Cardiac septum (tissue), 1 donor: ENCODE measurements at regions not wholly inside any gene's neighbourhood (a gene's known extent, or its start where the extent isn't known, plus 50 kb on each side); places are given as distances from the start of the nearest gene placed in this dataset.

ENCODE experiments used
- DNase-seq: peaks from one replicate; pipeline ENCODE4 v3.0.0-alpha.2; 2020; ENCODE audit warnings: low spot score
- intact Hi-C: fragments of 100-400 bp; cut with DNase I; formaldehyde crosslinking; loops from one replicate; pipeline ENCODE4 v1.14.0; 2022
- donor health status: DM: no; HTN: no; CAD: no.

DNA sequence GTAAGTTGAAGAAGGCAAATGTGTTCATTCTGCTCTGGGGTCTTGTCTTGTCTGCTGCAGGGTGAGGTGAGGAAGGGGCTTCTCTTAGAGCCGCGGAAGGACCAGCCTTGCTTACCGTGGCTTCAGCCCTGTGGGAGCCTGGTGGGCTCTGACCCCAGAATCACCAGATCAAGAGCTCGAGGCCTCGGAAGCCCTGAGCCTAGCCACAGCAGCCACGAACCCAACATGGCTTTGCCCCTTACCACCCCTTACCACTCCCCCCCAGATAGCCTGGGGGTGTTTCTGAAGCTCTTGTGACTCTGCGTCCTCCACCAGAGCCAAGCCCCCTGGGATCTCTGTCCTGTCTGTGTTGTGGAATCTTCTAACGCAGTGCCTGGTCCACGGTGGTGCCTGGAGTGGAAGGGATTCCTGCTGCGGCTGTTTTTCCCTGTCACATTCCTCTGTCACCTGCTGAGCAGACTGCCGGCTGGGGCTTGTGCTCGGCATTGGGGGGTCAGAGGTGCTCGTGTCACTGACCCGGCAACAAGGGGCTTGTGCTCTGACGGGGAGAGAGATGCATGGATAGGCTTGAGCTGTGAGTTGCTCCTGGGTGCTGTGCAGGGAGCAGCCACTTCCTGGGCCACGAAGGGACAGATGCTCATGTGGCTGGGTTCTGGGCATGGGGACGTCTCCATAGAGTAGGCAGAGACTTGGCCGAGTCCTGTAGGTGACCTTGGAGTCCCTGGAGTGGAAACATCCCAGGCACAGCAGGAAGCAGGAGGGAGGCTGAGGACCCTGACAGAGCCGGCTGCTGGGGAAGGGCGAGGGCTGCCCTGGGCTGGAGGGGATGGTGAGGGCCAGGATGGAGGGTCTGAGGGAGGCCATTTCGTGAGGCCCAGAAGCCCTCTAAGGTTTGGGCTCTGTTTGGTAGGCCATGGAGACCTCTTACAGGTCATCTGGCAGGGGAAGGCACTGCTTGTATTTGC lies 316.0 kb downstream of the QKI start:
- intact Hi-C loops = no loop called here
- DNase-seq = no peak

DNA sequence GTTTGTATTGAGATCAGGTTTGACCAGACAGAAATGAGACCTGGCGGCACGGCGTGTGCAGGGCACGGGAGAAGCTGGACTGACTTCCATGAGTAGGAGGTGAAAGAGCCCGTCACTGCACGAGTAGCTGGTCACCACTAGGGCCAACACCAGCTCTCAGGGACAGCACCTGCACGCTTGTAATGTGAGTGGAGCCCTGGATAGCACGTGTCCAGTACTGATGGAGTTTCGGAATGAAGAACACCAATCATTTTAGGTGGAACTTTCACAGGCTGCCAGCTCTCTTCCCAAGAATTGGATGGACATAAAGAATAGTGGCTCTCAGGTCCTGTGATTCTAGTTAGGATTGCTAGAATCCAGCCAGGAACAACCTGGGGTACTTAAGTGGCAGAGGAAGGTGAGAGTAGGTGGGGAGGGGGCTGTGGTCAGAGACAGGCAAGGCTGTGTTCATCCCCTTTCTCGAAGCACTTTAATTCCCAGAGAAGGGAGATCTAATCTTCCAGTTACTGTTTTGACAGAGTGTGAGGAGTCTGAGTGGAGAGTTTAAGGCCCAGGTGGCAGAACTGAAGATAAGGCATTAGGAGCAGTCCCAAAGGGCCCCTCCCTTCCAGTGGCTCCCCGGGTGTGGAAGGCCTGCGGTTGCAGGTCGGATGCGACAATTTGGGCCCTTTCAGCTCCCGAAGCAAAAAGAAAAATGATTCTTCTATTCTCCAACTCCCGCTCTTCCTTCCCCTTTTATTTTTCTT lies 314.8 kb downstream of the QKI start:
- DNase-seq = no peak
- intact Hi-C loops = no loop called here

GRCh38 chr6:163728442-163729126 lies 314.1 kb downstream of the QKI start:
- DNase-seq = no peak
- intact Hi-C loops = no loop called here

DNA sequence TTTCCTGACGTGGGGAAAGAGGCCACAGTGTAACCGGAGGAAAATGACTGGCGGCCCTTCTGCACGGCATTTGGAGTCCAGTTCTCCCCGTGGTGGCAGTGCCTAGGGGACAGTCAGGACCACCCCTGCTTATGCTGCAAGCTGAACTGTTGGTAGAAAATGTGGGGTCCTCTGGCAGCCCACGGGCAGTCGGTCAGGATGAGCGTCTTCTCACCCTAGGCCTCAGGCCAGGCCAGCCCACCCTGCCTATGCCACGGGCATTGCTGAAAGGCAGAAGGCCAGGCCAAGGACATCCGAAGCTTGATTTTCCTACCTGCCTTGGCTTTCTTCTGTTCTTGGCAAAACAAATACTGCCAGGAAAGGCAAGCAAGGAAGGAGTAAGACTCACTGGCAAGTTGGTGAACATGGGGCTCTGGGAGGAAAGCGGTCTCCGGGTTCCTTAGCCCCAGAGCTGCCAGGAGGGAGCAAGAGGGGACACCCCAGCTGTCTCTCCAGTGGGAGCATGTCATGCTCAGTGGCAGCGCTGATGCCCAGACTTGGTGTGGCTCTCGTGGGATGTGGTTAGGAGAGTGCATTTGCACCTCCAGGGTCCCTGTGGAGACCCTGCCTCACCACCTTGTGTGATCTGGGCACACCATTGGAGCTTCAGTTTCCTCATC lies 311.6 kb downstream of the QKI start:
- intact Hi-C loops = no loop called here
- no peak for DNase-seq

- intact Hi-C loops = no loop called here
- DNase-seq = no peak
Measured at GRCh38 chr6:163725008-163725941, 310.8 kb downstream of the QKI start.

GRCh38 chr6:163724196-163724595 lies 309.7 kb downstream of the QKI start:
- intact Hi-C loops = no loop called here
- DNase-seq = no peak

GRCh38 chr6:163723759-163724158 lies 309.2 kb downstream of the QKI start:
- intact Hi-C loops = no loop called here
- no peak for DNase-seq

DNA sequence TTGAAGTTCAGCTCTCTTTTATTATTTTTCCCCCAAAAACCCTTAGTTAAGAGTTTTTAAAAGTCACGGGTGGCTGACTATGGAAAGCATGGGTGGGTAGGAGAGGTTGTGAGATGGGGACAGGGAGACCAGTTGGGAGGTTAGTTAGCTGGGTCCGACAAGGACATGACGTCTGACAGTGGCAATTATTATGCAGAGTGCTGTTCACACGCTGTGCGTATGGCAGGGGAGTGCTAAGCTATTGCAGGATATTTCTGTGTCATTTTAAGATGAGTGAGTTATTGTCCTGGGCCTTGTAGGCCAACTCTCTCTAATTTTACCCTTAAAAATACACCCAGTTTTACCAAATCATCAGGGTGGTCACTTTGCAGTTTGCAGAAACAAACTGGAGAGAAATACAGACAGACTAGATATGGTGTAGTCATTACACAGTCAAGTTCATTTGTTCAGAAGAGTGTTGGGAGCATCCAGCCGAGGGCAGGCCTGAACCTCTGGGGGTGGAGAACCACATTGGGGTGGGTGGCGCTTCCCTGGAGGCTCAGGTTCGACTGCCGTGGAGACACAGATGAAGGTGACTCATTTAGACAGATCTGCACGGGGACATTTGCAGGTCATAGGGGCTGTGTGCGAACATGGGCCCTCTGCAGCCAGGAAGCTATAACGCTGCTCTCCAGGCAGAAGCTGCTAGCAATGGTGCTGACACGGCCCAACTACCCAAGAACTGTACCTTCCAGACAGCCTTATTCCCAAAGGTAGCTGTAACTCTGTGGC lies 307.6 kb downstream of the QKI start:
- intact Hi-C loops = no loop called here

DNA sequence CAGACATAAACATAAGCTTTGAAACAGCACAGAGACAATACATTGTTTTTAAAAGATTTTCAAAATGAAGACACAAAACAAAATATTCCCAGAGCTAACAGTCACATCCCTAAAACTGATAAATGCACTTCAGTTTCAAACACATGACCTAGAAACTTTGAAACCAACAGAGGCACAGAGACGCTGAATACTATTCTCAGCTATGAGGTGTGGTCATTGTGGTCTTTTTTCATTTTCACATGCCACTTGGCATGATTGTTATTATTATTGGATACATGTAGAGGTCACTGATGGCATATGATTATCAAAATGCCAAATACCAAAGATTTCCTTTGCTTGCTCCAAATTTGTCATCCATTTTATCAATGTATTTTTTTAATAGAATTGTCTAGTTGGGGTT lies 306.9 kb downstream of the QKI start:
- intact Hi-C loops = no loop called here

More for the DNA sequence above, 307.6 kb downstream of the QKI start:
- no peak for DNase-seq

DNA sequence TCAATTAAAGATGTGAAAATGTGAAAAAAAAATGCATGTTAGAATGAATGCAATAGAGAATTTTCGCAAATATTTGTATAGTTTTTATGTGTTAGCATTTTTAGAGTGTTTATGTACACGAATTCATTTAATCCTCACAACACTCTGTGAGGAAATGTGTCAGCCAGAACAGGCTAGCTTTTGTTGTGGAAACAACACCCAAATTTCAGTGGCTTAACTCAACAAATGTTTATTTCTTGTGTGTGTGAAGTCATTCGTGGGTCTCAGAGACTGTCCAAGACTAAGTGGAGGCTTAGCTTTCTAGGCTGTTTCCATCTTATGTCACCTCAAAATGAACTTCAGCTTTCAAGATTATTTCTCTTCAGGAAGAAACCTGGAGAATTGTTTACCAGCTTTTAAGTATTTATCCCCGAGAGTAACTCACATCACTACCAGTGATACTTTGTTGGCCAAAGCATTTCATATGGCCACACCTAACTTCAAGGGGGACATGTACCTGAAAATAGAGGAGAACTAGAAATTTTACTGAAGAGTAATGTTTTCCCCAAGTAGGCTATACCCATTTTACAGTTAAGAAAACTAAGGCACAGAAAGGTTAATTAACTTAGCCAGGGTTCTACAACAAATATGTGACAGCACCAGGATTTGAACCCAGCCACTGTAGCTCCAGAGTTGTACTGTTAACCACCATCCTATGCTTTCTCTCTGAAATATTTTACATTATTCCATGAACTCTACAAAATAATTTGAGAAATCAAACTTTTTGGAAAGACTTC lies 306.1 kb downstream of the QKI start:
- intact Hi-C loops = no loop called here
- no peak for DNase-seq

More for the DNA sequence above, 306.9 kb downstream of the QKI start:
- no peak for DNase-seq

- intact Hi-C loops = no loop called here
Measured at GRCh38 chr6:163720005-163720404, 305.5 kb downstream of the QKI start.

GRCh38 chr6:163719028-163719742 lies 304.7 kb downstream of the QKI start:
- intact Hi-C loops = no loop called here
- DNase-seq = no peak

More at GRCh38 chr6:163720005-163720404, 305.5 kb downstream of the QKI start:
- no peak for DNase-seq

- no peak for DNase-seq
- intact Hi-C loops = no loop called here
Measured at GRCh38 chr6:163718537-163718936, 304.0 kb downstream of the QKI start.

GRCh38 chr6:163717106-163717764 lies 302.7 kb downstream of the QKI start:
- intact Hi-C loops = no loop called here
- no peak for DNase-seq

DNA sequence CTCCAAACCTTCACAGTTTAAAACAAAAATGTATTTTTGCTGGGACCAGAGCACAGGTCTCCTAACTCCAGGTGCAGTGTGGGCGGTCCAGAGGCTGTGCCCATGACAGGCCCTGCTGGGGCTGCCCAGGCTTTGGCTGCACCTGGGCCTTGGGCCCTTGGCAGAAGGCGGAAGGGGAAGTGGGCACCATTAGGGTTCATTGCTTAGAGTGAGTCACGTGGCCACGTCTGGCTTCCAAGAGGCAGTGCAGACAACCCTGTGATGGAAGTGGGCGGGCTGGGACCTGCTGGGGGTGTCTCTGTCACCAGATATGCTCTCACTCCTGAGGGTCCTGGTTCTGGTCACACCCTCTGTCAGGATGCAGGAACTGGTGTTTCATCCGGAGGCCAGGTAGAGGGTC lies 302.2 kb downstream of the QKI start:
- intact Hi-C loops = no loop called here

DNA sequence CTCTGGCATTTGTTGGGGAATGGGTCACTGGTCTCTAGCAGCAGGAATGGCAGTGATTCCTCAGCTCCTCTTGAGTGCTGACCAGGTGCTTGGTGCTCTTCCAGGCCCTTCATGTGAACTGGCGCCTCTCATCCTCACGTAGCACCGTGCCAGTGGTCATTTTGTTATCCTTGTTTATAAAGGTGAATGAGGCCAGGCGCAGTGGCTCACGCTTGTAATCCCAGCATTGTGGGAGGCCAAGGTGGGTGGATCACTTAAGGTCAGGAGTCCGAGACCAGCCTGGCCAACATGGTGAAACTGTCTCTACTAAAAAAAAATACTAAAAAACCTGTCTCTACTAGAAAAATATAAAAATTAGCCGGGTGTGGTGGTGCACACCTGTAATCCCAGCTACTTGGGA lies 301.3 kb downstream of the QKI start:
- no peak for DNase-seq
- intact Hi-C loops = no loop called here

More for the DNA sequence above, 302.2 kb downstream of the QKI start:
- DNase-seq = no peak
